Gastroesophageal sphincter (tissue), 4 donors: ENCODE measurements at regions not wholly inside any gene's neighbourhood (a gene's known extent, or its start where the extent isn't known, plus 50 kb on each side); places are given as distances from the start of the nearest gene placed in this dataset.

Experiments used
- ATAC-seq: fragments of 150-250 bp; one replicate; pipeline ENCODE4 v1.9.1; 2016; ENCODE audit warnings: mild to moderate bottlenecking, moderate library complexity
- H3K27ac ChIP-seq, 4 donors: fragments of 200-600 bp; sonication (generic) in 3 of 4; 1 replicate in 3 of 4; 2 replicates in 1 of 4; pipeline ENCODE4 v1.5.1; 2016 to 2019
- H3K27me3 ChIP-seq: fragments of 200-600 bp; sonication (generic); one replicate; pipeline ENCODE4 v1.5.1; 2019
- H3K36me3 ChIP-seq, 2 donors: fragments of 200-600 bp; sonication (generic); one replicate each; pipeline ENCODE4 v1.5.1; 2019; ENCODE audit warnings: control low read depth in 1 of 2
- H3K4me1 ChIP-seq, 3 donors: fragments of 200-600 bp; sonication (generic); 1 replicate in 2 of 3; 2 replicates in 1 of 3; pipeline ENCODE4 v1.5.1; 2016 to 2019; ENCODE audit warnings: control low read depth in 2 of 3
- H3K4me3 ChIP-seq, 2 donors: fragments of 200-600 bp; sonication (generic); one replicate each; pipeline ENCODE4 v1.5.1; 2019; ENCODE audit warnings: mild to moderate bottlenecking in 1 of 2, moderate library complexity in 1 of 2
- H3K9me3 ChIP-seq, 3 donors: fragments of 200-600 bp; sonication (generic); one replicate each; pipeline ENCODE4 v1.5.1; 2017 to 2019; ENCODE audit warnings: control low read depth in 2 of 3
- CTCF ChIP-seq, 4 experiments: fragments of 200-600 bp in 2 of 4; fragments of 450-650 bp in 2 of 4; sonication (generic) in 1 of 4; IDR thresholded peaks; one replicate each; pipeline ENCODE4 v1.5.1; 2017 to 2019; ENCODE audit warnings: antibody characterized with exemption in 4 of 4, mild to moderate bottlenecking in 2 of 4, moderate library complexity in 2 of 4
- EP300 ChIP-seq: sonication (generic); formaldehyde crosslinking; IDR thresholded peaks from one replicate; pipeline ENCODE4 v1.6.1; 2017; ENCODE audit warnings: antibody characterized with exemption, mild to moderate bottlenecking
- POLR2A ChIP-seq, 2 donors: fragments of 450-650 bp; IDR thresholded peaks; one replicate each; pipeline ENCODE4 v1.6.1; 2017; ENCODE audit warnings: antibody characterized with exemption in 2 of 2, mild to moderate bottlenecking in 2 of 2, moderate library complexity in 1 of 2
- POLR2AphosphoS5 ChIP-seq: sonication (generic); formaldehyde crosslinking; IDR thresholded peaks from one replicate; pipeline ENCODE4 v1.6.1; 2017; ENCODE audit warnings: antibody characterized with exemption
- WGBS, 2 donors: methylation state at CpG; one replicate each; pipeline ENCODE4 v1.1.5; 2018; ENCODE audit warnings: low coverage in 1 of 2; 5-methylcytosine and 5-hydroxymethylcytosine counted together

GRCh38 chr1:163874070-163874469 is 552.3 kb downstream of the NUF2 start:
- ATAC-seq: no peak
- no peak overlapping the region for H3K4me3 ChIP-seq
- no peaks in the 10 kb centered on the region for H3K4me1 ChIP-seq
- peaks cover 0 to 1% (median 0%) of the 10 kb centered on the region in 3 donors for H3K9me3 ChIP-seq
- H3K27me3 ChIP-seq: no peaks in the 10 kb centered on the region
- no peak overlapping the region for H3K27ac ChIP-seq
- no peaks in the 10 kb centered on the region for H3K36me3 ChIP-seq
- no peak for TF ChIP-seq POLR2A (IDR thresholded peaks at IDR 0.05)
- no peak for TF ChIP-seq EP300
- TF ChIP-seq POLR2AphosphoS5: no peak
- TF ChIP-seq CTCF (IDR thresholded peaks at IDR 0.05): no peak
- 75 to 83% methylated on average over 1 of the region's 1 CpG for WGBS, 2 donors

- peak overlapping the region in 1 of 2 donors; percentile 23 for H3K4me3 ChIP-seq
- no peaks in the 10 kb centered on the region for H3K4me1 ChIP-seq
- H3K27ac ChIP-seq: peak overlapping the region; percentile 34 to 68 (median 58)
- WGBS, 2 donors: 44 to 47% methylated on average over 8 to 9 of the region's 10 CpGs
- H3K9me3 ChIP-seq: no peaks in the 10 kb centered on the region
- TF ChIP-seq CTCF (IDR thresholded peaks at IDR 0.05) (no peak), POLR2A (IDR thresholded peaks at IDR 0.05) (no peak), POLR2AphosphoS5 (peak; percentile 66), EP300 (no peak)
- ATAC-seq: peak; percentile 90
- H3K27me3 ChIP-seq: no peaks in the 10 kb centered on the region
- H3K36me3 ChIP-seq: no peaks in the 10 kb centered on the region
These were observed 553.6 kb downstream of the NUF2 start for GRCh38 chr1:163875200-163875926.

GRCh38 chr1:163875927-163876320 is 554.2 kb downstream of the NUF2 start:
- Histone ChIP-seq H3K4me3 (peak overlapping the region in 1 of 2 donors; percentile 23), H3K4me1 (no peaks in the 10 kb centered on the region), H3K36me3 (no peaks in the 10 kb centered on the region), H3K27me3 (no peaks in the 10 kb centered on the region), H3K9me3 (no peaks in the 10 kb centered on the region), H3K27ac (peak overlapping the region in 3 of 4 donors; percentile 58 to 68 (median 59))
- TF ChIP-seq CTCF (IDR thresholded peaks at IDR 0.05): no peak
- no peak for TF ChIP-seq POLR2A (IDR thresholded peaks at IDR 0.05)
- TF ChIP-seq EP300: no peak
- peak; percentile 17 for TF ChIP-seq POLR2AphosphoS5
- 36 to 47% methylated on average over 6 of the region's 6 CpGs for WGBS, 2 donors
- peak; percentile 91 for ATAC-seq

- H3K36me3 ChIP-seq: no peaks in the 10 kb centered on the region
- no peaks in the 10 kb centered on the region for H3K27me3 ChIP-seq
- no peaks in the 10 kb centered on the region for H3K9me3 ChIP-seq
- H3K4me3 ChIP-seq: no peak overlapping the region
- H3K4me1 ChIP-seq: no peaks in the 10 kb centered on the region
- 73 to 77% methylated on average over 4 of the region's 4 CpGs for WGBS, 2 donors
- H3K27ac ChIP-seq: peak overlapping the region in 1 of 4 donors; percentile 68
- ATAC-seq: no peak
- no peak for TF ChIP-seq POLR2AphosphoS5
- TF ChIP-seq POLR2A (IDR thresholded peaks at IDR 0.05): no peak
These were observed 554.8 kb downstream of the NUF2 start for GRCh38 chr1:163876546-163876945.

GRCh38 chr1:163877016-163877415 is 555.3 kb downstream of the NUF2 start:
- no peak for ATAC-seq
- H3K27ac ChIP-seq: no peak overlapping the region
- H3K4me3 ChIP-seq: no peak overlapping the region
- H3K36me3 ChIP-seq: no peaks in the 10 kb centered on the region
- H3K9me3 ChIP-seq: no peaks in the 10 kb centered on the region
- no peaks in the 10 kb centered on the region for H3K27me3 ChIP-seq
- TF ChIP-seq CTCF (IDR thresholded peaks at IDR 0.05) (no peak), EP300 (no peak), POLR2A (IDR thresholded peaks at IDR 0.05) (no peak), POLR2AphosphoS5 (no peak)
- no peaks in the 10 kb centered on the region for H3K4me1 ChIP-seq
